K562 (cell line): ENCODE measurements at regions not wholly inside any gene's neighbourhood (a gene's known extent, or its start where the extent isn't known, plus 50 kb on each side); places are given as distances from the start of the nearest gene placed in this dataset.

Experiments used
- ATAC-seq: fragments of 200-7000 bp; cut with Tn5 transposase; 3 replicates; pipeline ENCODE4 v1.9.1; 2020; ENCODE audit warnings: moderate library complexity
- BruUV-seq: library from RNA; stranded (reverse); fragments of 400-500 nt; replicated peaks from 2 replicates; lab custom pipeline; 2021; lab: Mats Ljungman, UMichigan
- CTCF ChIA-PET: fragments of 300-600 bp; formaldehyde crosslinking; extraction: SDS; loops from one replicate; lab custom pipeline; 2021; ENCODE audit warnings: low intra/inter-chr PET ratio; lab: Yijun Ruan, JAX
- POLR2A ChIA-PET: fragments of 300-600, 350-650 bp; sonication (Branson Sonifier 250); formaldehyde crosslinking; extraction: SDS; loops from one replicate; lab custom pipeline; 2021; ENCODE audit warnings: antibody characterized with exemption, inconsistent platforms; lab: Yijun Ruan, JAX
- DNase-seq, 4 experiments: peaks; one replicate each; pipeline versions ENCODE4 v3.0.0 to v3.0.0-alpha.2; 2011 to 2018; ENCODE audit warnings: low spot score in 3 of 4, mixed read lengths in 3 of 4; ENCODE audit errors: extremely low read depth in 1 of 4
- FAIRE-seq: peaks from 2 replicates; lab custom pipeline; 2011; peaks lifted over from hg19 to GRCh38; lab: Jason Lieb, UNC
- H2AFZ ChIP-seq: 2 replicates; pipeline ENCODE4 v1.6.0; 2011; ENCODE audit warnings: low read depth, low read length, control low read depth, inconsistent platforms
- H3K27ac ChIP-seq: fragments of 200-600 bp; 3 replicates; pipeline ENCODE4 v1.8.0; 2011; ENCODE audit warnings: low read depth, mild to moderate bottlenecking, control low read depth, inconsistent platforms, low read length, moderate library complexity, mixed read lengths; ENCODE audit errors: extremely low read depth
- H3K27me3 ChIP-seq, 2 experiments: fragments of 300-600 bp in 1 of 2; 2 replicates in 1 of 2; 3 replicates in 1 of 2; pipeline versions ENCODE4 v1.6.0 to v1.8.0; 2011; ENCODE audit warnings: inconsistent platforms in 2 of 2, low read length in 2 of 2, mild to moderate bottlenecking in 1 of 2, mixed read lengths in 1 of 2, moderate library complexity in 1 of 2; ENCODE audit not compliant: control insufficient read depth in 2 of 2, insufficient read depth in 2 of 2
- H3K36me3 ChIP-seq: fragments of 300-600 bp; 3 replicates; pipeline ENCODE4 v1.8.0; 2011; ENCODE audit warnings: mild to moderate bottlenecking, low read length, inconsistent platforms; ENCODE audit not compliant: control insufficient read depth, insufficient read depth
- H3K4me1 ChIP-seq, 2 experiments: fragments of 200-600 bp in 1 of 2; replicated peaks in 1 of 2; 2 replicates in 1 of 2; 3 replicates in 1 of 2; pipeline versions ENCODE4 v1.5.1 to v1.8.0; 2011; ENCODE audit warnings: inconsistent platforms in 2 of 2, low read length in 2 of 2, mild to moderate bottlenecking in 1 of 2, mixed read lengths in 1 of 2, moderate library complexity in 1 of 2; ENCODE audit not compliant: control insufficient read depth in 2 of 2, insufficient read depth in 2 of 2
- H3K4me2 ChIP-seq: 2 replicates; pipeline ENCODE4 v1.6.1; 2011; ENCODE audit warnings: low read length, control low read depth, inconsistent platforms, mixed read lengths; ENCODE audit not compliant: insufficient read depth
- H3K4me3 ChIP-seq: fragments of 200-600 bp; sonication (generic), shearing (Covaris generic); 2 replicates; pipeline ENCODE4 v1.5.1; 2016; ENCODE audit warnings: control low read depth, inconsistent platforms
- H3K79me2 ChIP-seq: fragments of 200-600 bp; 3 replicates; pipeline ENCODE4 v1.8.0; 2011; ENCODE audit warnings: low read length, inconsistent platforms; ENCODE audit not compliant: control insufficient read depth, insufficient read depth
- H3K9ac ChIP-seq, 2 experiments: 2 replicates each; pipeline versions ENCODE4 v1.6.0 to v1.6.1; 2011; ENCODE audit warnings: low read depth in 2 of 2, low read length in 2 of 2, control low read depth in 1 of 2, inconsistent platforms in 1 of 2, mild to moderate bottlenecking in 1 of 2, mixed read lengths in 1 of 2; ENCODE audit not compliant: insufficient read depth in 1 of 2
- H3K9me1 ChIP-seq: one replicate; pipeline ENCODE4 v1.6.0; 2011; ENCODE audit warnings: inconsistent platforms, mild to moderate bottlenecking, low read length, moderate library complexity; ENCODE audit not compliant: control insufficient read depth, insufficient read depth
- H3K9me3 ChIP-seq: replicated peaks from 2 replicates; pipeline ENCODE4 v1.5.1; 2011; ENCODE audit warnings: low read depth, low read length, inconsistent platforms; ENCODE audit not compliant: control insufficient read depth, insufficient read depth
- H4K20me1 ChIP-seq: replicated peaks from 2 replicates; pipeline ENCODE4 v1.6.1; 2011; ENCODE audit warnings: low read length, inconsistent platforms, mixed read lengths; ENCODE audit not compliant: control insufficient read depth, insufficient read depth
- CHCHD3 ChIP-seq: fragments of 250-450 bp; sonication (Bioruptor Pico); IDR thresholded peaks from 2 replicates; pipeline ENCODE4 v2.1.2; 2022; ENCODE audit warnings: mild to moderate bottlenecking
- DMBX1 ChIP-seq: fragments of 250-450 bp; sonication (Bioruptor Pico); IDR thresholded peaks from 2 replicates; pipeline ENCODE4 v1.8.0; 2022; ENCODE audit warnings: inconsistent platforms, mild to moderate bottlenecking, moderate library complexity, borderline replicate concordance
- KAT2B ChIP-seq: IDR thresholded peaks from one replicate; pipeline ENCODE4 v1.6.1; 2012; ENCODE audit warnings: low read depth, mild to moderate bottlenecking, control low read depth, inconsistent platforms, low read length, moderate library complexity
- NFXL1 ChIP-seq: fragments of 450-650 bp; formaldehyde crosslinking; IDR thresholded peaks from 2 replicates; pipeline ENCODE4 v1.4.0; 2021; ENCODE audit warnings: mild to moderate bottlenecking
- SIX5 ChIP-seq, 2 experiments: IDR thresholded peaks; 2 replicates each; pipeline ENCODE4 v1.6.1; 2011; ENCODE audit warnings: low read length in 2 of 2, borderline replicate concordance in 1 of 2, low read depth in 1 of 2, mild to moderate bottlenecking in 1 of 2, moderate library complexity in 1 of 2; ENCODE audit not compliant: insufficient read depth in 1 of 2
- TCF7L2 ChIP-seq: fragments of 150-350 bp; IDR thresholded peaks from 2 replicates; pipeline ENCODE4 v1.6.1; 2016; ENCODE audit warnings: low read depth, mild to moderate bottlenecking, low read length, moderate library complexity
- TSC22D4 ChIP-seq: fragments of 450-650 bp; IDR thresholded peaks from 2 replicates; pipeline ENCODE4 v1.6.1; 2016; ENCODE audit warnings: missing genetic modification characterization, missing biosample characterization, control low read depth
- whole genome bisulfite sequencing: fragments of 100-300 bp; shearing (Covaris generic); methylation state at CpG from one replicate; pipeline ENCODE4 v1.1.6; 2016; ENCODE audit warnings: low coverage, mixed read lengths; ENCODE audit not compliant: insufficient coverage; ENCODE audit errors: missing lambda C conversion rate; 5-methylcytosine and 5-hydroxymethylcytosine counted together
- in situ Hi-C: fragments of 300-500 bp; cut with MboI; formaldehyde crosslinking; loops from 4 replicates; pipeline ENCODE4 v1.15.0; 2018; ENCODE audit warnings: inconsistent platforms, mixed read lengths
- intact Hi-C: fragments of 100-400 bp; cut with micrococcal nuclease; formaldehyde crosslinking; loops from 2 replicates; pipeline ENCODE4 v1.14.2; 2022
- TF ChIP-seq, protein P1 (sequence below): sonication (generic); formaldehyde crosslinking; IDR thresholded peaks from 2 replicates; pipeline ENCODE4 v1.8.0; 2022; ENCODE audit warnings: missing genetic modification reagents, mild to moderate bottlenecking, moderate library complexity, borderline replicate concordance

DNA sequence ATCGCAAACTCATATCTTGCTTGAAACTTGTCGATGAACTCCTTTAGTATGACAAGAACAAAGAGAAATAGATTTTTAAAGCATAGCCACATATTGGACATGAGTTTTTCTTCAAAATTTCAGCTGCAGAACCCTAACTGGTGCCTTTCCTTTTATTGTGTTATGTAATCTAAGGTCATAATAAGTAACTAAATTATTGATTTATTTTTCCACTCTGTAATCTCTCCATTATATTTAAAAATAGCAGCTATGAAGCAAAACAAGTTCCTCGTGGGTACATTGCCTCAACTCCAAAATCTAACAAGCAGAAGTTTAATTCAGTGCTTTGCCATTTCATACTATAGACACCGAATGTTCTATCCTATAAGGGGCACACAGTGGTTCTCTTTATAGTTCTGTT lies 159.2 kb upstream of the PRSS1 start:
- no peaks in the 10 kb centered on the region for H3K27me3 ChIP-seq
- H3K9me3 ChIP-seq = no peaks in the 10 kb centered on the region
- H3K4me3 ChIP-seq = no peak overlapping the region
- no peak overlapping the region for H2AFZ ChIP-seq
- H3K79me2 ChIP-seq = no peaks in the 10 kb centered on the region
- 5% methylated on average over 4 of the region's 4 CpGs for WGBS
- H3K27ac ChIP-seq = no peak overlapping the region
- POLR2A ChIA-PET = no interaction called here
- no peaks in the 10 kb centered on the region for H3K9me1 ChIP-seq
- H3K4me1 ChIP-seq = no peaks in the 10 kb centered on the region
- no peak for TF ChIP-seq SIX5 (IDR thresholded peaks at IDR 0.05; ENCODE audit: borderline replicate concordance in 1 of 2, insufficient read depth in 1 of 2, low read depth in 1 of 2, low read length in 2 of 2)
- no peak for TF ChIP-seq TCF7L2
- TF ChIP-seq CHCHD3 = no peak
- no peak for TF ChIP-seq DMBX1 (CRISPR knock-in tag)
- TF ChIP-seq TSC22D4 (tag) = no peak
- TF ChIP-seq NFXL1 = no peak
- no peak for TF ChIP-seq KAT2B
- TF ChIP-seq, protein P1, sequence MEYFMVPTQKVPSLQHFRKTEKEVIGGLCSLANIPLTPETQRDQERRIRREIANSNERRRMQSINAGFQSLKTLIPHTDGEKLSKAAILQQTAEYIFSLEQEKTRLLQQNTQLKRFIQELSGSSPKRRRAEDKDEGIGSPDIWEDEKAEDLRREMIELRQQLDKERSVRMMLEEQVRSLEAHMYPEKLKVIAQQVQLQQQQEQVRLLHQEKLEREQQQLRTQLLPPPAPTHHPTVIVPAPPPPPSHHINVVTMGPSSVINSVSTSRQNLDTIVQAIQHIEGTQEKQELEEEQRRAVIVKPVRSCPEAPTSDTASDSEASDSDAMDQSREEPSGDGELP = no peak
- CTCF ChIA-PET = no interaction called here
- FAIRE-seq (no peak), DNase-seq (no peak), ATAC-seq (no peak)
- no peaks in the 10 kb centered on the region for H4K20me1 ChIP-seq
- BruUV-seq = no TSS peak
- no peak overlapping the region for H3K4me2 ChIP-seq
- intact Hi-C loops = no loop called here
- in situ Hi-C loops = no loop called here
- H3K36me3 ChIP-seq = no peaks in the 10 kb centered on the region
- H3K9ac ChIP-seq = no peak overlapping the region
